Loucy (cell line): ENCODE measurements at regions not wholly inside any gene's neighbourhood (a gene's known extent, or its start where the extent isn't known, plus 50 kb on each side); places are given as distances from the start of the nearest gene placed in this dataset.

ENCODE experiments used
- CTCF ChIP-seq: fragments of 200-600 bp; sonication (generic); conservative IDR thresholded peaks from 2 replicates; pipeline ENCODE4 v1.5.1; 2014; ENCODE audit warnings: mild to moderate bottlenecking, antibody characterized with exemption, low read length
- EZH2phosphoT487 ChIP-seq: fragments of 200-600 bp; IDR thresholded peaks from 2 replicates; pipeline ENCODE4 v1.6.1; 2018; ENCODE audit warnings: antibody characterized with exemption, mild to moderate bottlenecking, moderate library complexity, borderline replicate concordance

GRCh38 chr20:6515261-6515660 lies 252.2 kb upstream of the BMP2 start:
- no peak for TF ChIP-seq CTCF
- TF ChIP-seq EZH2phosphoT487, result no peak
